Keratinocyte (primary cell): ENCODE measurements at regions not wholly inside any gene's neighbourhood (a gene's known extent, or its start where the extent isn't known, plus 50 kb on each side); places are given as distances from the start of the nearest gene placed in this dataset.

Experiments
- DNase-seq: peaks from one replicate; pipeline ENCODE4 v3.0.0-alpha.2; 2011; ENCODE audit warnings: low read depth, missing footprints, low spot score
- FAIRE-seq: peaks from 2 replicates; lab custom pipeline; 2011; peaks lifted over from hg19 to GRCh38; lab: Jason Lieb, UNC
- H2AFZ ChIP-seq: 2 replicates; pipeline ENCODE4 v1.6.0; 2012; ENCODE audit warnings: low read length, control low read depth, inconsistent platforms; ENCODE audit not compliant: control insufficient read depth
- H3K27ac ChIP-seq: 2 replicates; pipeline ENCODE4 v1.5.1; 2011; ENCODE audit warnings: low read length; ENCODE audit not compliant: control insufficient read depth, insufficient read depth
- H3K27me3 ChIP-seq: 3 replicates; pipeline ENCODE4 v1.6.0; 2011; ENCODE audit warnings: low read length; ENCODE audit not compliant: control insufficient read depth, insufficient read depth; ENCODE audit errors: extremely low read depth
- H3K36me3 ChIP-seq, 2 experiments: 2 replicates in 1 of 2; 3 replicates in 1 of 2; pipeline ENCODE4 v1.5.1; 2011; ENCODE audit warnings: low read length in 2 of 2, mild to moderate bottlenecking in 1 of 2; ENCODE audit not compliant: control insufficient read depth in 2 of 2, insufficient read depth in 2 of 2; ENCODE audit errors: extremely low read depth in 1 of 2
- H3K4me1 ChIP-seq: 3 replicates; pipeline ENCODE4 v1.5.1; 2011; ENCODE audit warnings: low read length; ENCODE audit not compliant: control insufficient read depth, insufficient read depth; ENCODE audit errors: extremely low read depth
- H3K4me2 ChIP-seq: 3 replicates; pipeline ENCODE4 v1.6.0; 2011; ENCODE audit warnings: low read depth, low read length; ENCODE audit not compliant: control insufficient read depth, insufficient read depth; ENCODE audit errors: extremely low read depth
- H3K4me3 ChIP-seq, 3 experiments: fragments of 200-600 bp in 1 of 3; sonication (generic) in 1 of 3; 2 replicates in 2 of 3; 3 replicates in 1 of 3; pipeline ENCODE4 v1.5.1; 2011 to 2016; ENCODE audit warnings: low read length in 3 of 3, mild to moderate bottlenecking in 3 of 3, control low read depth in 2 of 3, inconsistent platforms in 1 of 3, low read depth in 1 of 3, mixed read lengths in 1 of 3, mixed run types in 1 of 3, moderate library complexity in 1 of 3; ENCODE audit not compliant: control insufficient read depth in 2 of 3, insufficient read depth in 2 of 3; ENCODE audit errors: extremely low read depth in 1 of 3
- H3K79me2 ChIP-seq: 2 replicates; pipeline ENCODE4 v1.6.0; 2012; ENCODE audit warnings: low read length; ENCODE audit not compliant: control insufficient read depth, insufficient read depth
- H3K9ac ChIP-seq: 3 replicates; pipeline ENCODE4 v1.6.0; 2011; ENCODE audit warnings: low read length; ENCODE audit not compliant: control insufficient read depth, insufficient read depth; ENCODE audit errors: extremely low read depth
- H3K9me1 ChIP-seq: 3 replicates; pipeline ENCODE4 v1.6.0; 2011; ENCODE audit warnings: low read length; ENCODE audit not compliant: control insufficient read depth, insufficient read depth; ENCODE audit errors: extremely low read depth
- H3K9me3 ChIP-seq: 2 replicates; pipeline ENCODE4 v1.5.1; 2012; ENCODE audit warnings: low read depth, low read length; ENCODE audit not compliant: control insufficient read depth
- H4K20me1 ChIP-seq: 3 replicates; pipeline ENCODE4 v1.6.0; 2011; ENCODE audit warnings: low read length; ENCODE audit not compliant: control insufficient read depth, insufficient read depth; ENCODE audit errors: extremely low read depth
- CTCF ChIP-seq, 3 experiments: IDR thresholded peaks in 1 of 3; conservative IDR thresholded peaks in 1 of 3; optimal IDR thresholded peaks in 1 of 3; 2 replicates in 2 of 3; 3 replicates in 1 of 3; pipeline versions ENCODE3 to v1.5.1; 2011; ENCODE audit warnings: low read length in 3 of 3, mild to moderate bottlenecking in 3 of 3, moderate library complexity in 2 of 3, control low read depth in 1 of 3, inconsistent platforms in 1 of 3; ENCODE audit not compliant: insufficient read depth in 2 of 3; ENCODE audit errors: extremely low read depth in 1 of 3
- EZH2 ChIP-seq: IDR thresholded peaks from one replicate; pipeline ENCODE4 v1.6.1; 2012; ENCODE audit warnings: inconsistent platforms, mild to moderate bottlenecking, low read length, moderate library complexity
- dilution Hi-C: fragments of 300-500 bp; cut with MboI; formaldehyde crosslinking; loops from one replicate; pipeline ENCODE4 v1.7.0; 2020; ENCODE audit warnings: low sequenced_read_pairs; ENCODE audit not compliant: extremely low pct_ligation_motif_present

GRCh38 chr4:3375688-3376087, 66.1 kb upstream of the HGFAC start:
- H3K36me3 ChIP-seq, result no peaks in the 10 kb centered on the region
- FAIRE-seq, result no peak

GRCh38 chr4:3376266-3376665, 65.5 kb upstream of the HGFAC start:
- Histone ChIP-seq H3K9me1 (no peaks in the 10 kb centered on the region), H3K4me1 (no peaks in the 10 kb centered on the region), H3K27me3 (peaks cover 9% of the 10 kb centered on the region), H2AFZ (no peak overlapping the region), H3K27ac (no peak overlapping the region), H3K9me3 (no peaks in the 10 kb centered on the region), H3K4me2 (no peak overlapping the region), H3K9ac (no peak overlapping the region), H3K36me3 (no peaks in the 10 kb centered on the region), H4K20me1 (no peaks in the 10 kb centered on the region), H3K4me3 (no peak overlapping the region), H3K79me2 (no peaks in the 10 kb centered on the region)
- no peak for FAIRE-seq
- no peak for DNase-seq
- dilution Hi-C loops, result no loop called here
- TF ChIP-seq CTCF (optimal IDR thresholded peaks at IDR 0.05 in 1 of 3, IDR thresholded peaks at IDR 0.05 in 1 of 3, conservative IDR thresholded peaks at IDR 0.05 in 1 of 3; ENCODE audit: extremely low read depth in 1 of 3, insufficient read depth in 2 of 3, low read length in 3 of 3), result no peak
- no peak for TF ChIP-seq EZH2

More at GRCh38 chr4:3375688-3376087, 66.1 kb upstream of the HGFAC start:
- DNase-seq, result no peak
- Histone ChIP-seq H3K9ac (no peak overlapping the region), H3K4me1 (no peaks in the 10 kb centered on the region), H3K4me2 (no peak overlapping the region), H3K4me3 (no peak overlapping the region), H3K9me3 (no peaks in the 10 kb centered on the region), H2AFZ (no peak overlapping the region), H3K9me1 (no peaks in the 10 kb centered on the region), H3K79me2 (no peaks in the 10 kb centered on the region), H3K27ac (no peak overlapping the region), H4K20me1 (no peaks in the 10 kb centered on the region), H3K27me3 (peaks cover 9% of the 10 kb centered on the region)
- TF ChIP-seq EZH2, result no peak
- TF ChIP-seq CTCF (optimal IDR thresholded peaks at IDR 0.05 in 1 of 3, IDR thresholded peaks at IDR 0.05 in 1 of 3, conservative IDR thresholded peaks at IDR 0.05 in 1 of 3; ENCODE audit: extremely low read depth in 1 of 3, insufficient read depth in 2 of 3, low read length in 3 of 3), result no peak
- dilution Hi-C loops, result no loop called here
